ENCODE measurements at regions not wholly inside any gene's neighbourhood (a gene's known extent, or its start where the extent isn't known, plus 50 kb on each side); places are given as distances from the start of the nearest gene placed in this dataset.

DNA sequence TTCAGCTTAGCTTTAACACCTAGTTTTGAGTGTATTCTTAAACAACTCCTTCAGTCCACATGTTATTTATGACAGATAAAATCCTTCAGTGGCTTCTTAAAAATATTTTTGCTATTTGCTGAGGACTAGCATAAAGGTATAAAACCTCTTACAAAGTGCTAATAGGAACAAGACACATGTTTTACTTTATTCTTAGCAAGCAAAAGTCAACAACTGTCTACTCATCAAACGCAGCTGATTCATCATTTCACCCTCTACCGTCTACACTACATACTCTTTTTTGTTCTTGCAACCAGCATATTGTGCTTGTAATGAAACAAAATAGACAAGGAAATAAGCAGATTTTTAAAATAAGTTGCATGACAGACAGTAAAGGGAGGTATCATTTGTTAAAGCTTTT lies 319.7 kb downstream of the SNX13 start:
- TF ChIP-seq, protein P1, sequence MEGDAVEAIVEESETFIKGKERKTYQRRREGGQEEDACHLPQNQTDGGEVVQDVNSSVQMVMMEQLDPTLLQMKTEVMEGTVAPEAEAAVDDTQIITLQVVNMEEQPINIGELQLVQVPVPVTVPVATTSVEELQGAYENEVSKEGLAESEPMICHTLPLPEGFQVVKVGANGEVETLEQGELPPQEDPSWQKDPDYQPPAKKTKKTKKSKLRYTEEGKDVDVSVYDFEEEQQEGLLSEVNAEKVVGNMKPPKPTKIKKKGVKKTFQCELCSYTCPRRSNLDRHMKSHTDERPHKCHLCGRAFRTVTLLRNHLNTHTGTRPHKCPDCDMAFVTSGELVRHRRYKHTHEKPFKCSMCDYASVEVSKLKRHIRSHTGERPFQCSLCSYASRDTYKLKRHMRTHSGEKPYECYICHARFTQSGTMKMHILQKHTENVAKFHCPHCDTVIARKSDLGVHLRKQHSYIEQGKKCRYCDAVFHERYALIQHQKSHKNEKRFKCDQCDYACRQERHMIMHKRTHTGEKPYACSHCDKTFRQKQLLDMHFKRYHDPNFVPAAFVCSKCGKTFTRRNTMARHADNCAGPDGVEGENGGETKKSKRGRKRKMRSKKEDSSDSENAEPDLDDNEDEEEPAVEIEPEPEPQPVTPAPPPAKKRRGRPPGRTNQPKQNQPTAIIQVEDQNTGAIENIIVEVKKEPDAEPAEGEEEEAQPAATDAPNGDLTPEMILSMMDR (IDR thresholded peaks at IDR 0.05; ENCODE audit: insufficient read depth, low read length, poor library complexity, severe bottlenecking) = no peak
- TF ChIP-seq EZH2phosphoT487 (conservative IDR thresholded peaks at IDR 0.05; ENCODE audit: low read length) = no peak
- H3K4me2 ChIP-seq (ENCODE audit: low read depth, low read length, poor library complexity, severe bottlenecking) = no peak overlapping the region
- H2AFZ ChIP-seq (ENCODE audit: low read depth, low read length, severe bottlenecking) = no peak overlapping the region
- H3K9ac ChIP-seq (ENCODE audit: low read length) = no peak overlapping the region
- H3K27me3 ChIP-seq (ENCODE audit: low read length) = no peaks in the 10 kb centered on the region
- no peaks in the 10 kb centered on the region for H3K9me3 ChIP-seq (ENCODE audit: insufficient read depth, low read length)
- no peaks in the 10 kb centered on the region for H3K36me3 ChIP-seq (ENCODE audit: low read length)
- H4K20me1 ChIP-seq (ENCODE audit: low read depth, low read length) = no peaks in the 10 kb centered on the region
- no peaks in the 10 kb centered on the region for H3K79me2 ChIP-seq (ENCODE audit: insufficient read depth, low read length)
- H3K27ac ChIP-seq (ENCODE audit: low read depth, low read length) = no peak overlapping the region
- no peaks in the 10 kb centered on the region for H3F3A ChIP-seq (ENCODE audit: insufficient read depth)
- H3K4me3 ChIP-seq (ENCODE audit: insufficient read depth, low read length, poor library complexity, severe bottlenecking) = no peak overlapping the region
- no peaks in the 10 kb centered on the region for H3K9me2 ChIP-seq (replicated peaks; ENCODE audit: insufficient read depth, low read length)

GRCh38 chr7:17622451-17622850 lies 317.8 kb downstream of the SNX13 start:
- no peak overlapping the region for H2AFZ ChIP-seq (ENCODE audit: low read depth, low read length, severe bottlenecking)
- H3K9me2 ChIP-seq (replicated peaks; ENCODE audit: insufficient read depth, low read length) = no peaks in the 10 kb centered on the region
- no peaks in the 10 kb centered on the region for H3K36me3 ChIP-seq (ENCODE audit: low read length)
- H3K9me3 ChIP-seq (ENCODE audit: insufficient read depth, low read length) = no peaks in the 10 kb centered on the region
- no peak overlapping the region for H3K9ac ChIP-seq (ENCODE audit: low read length)
- TF ChIP-seq, protein P1 (IDR thresholded peaks at IDR 0.05; ENCODE audit: insufficient read depth, low read length, poor library complexity, severe bottlenecking) = no peak
- TF ChIP-seq EZH2phosphoT487 (conservative IDR thresholded peaks at IDR 0.05; ENCODE audit: low read length) = no peak
- no peaks in the 10 kb centered on the region for H4K20me1 ChIP-seq (ENCODE audit: low read depth, low read length)
- no peaks in the 10 kb centered on the region for H3F3A ChIP-seq (ENCODE audit: insufficient read depth)
- no peak overlapping the region for H3K27ac ChIP-seq (ENCODE audit: low read depth, low read length)
- H3K27me3 ChIP-seq (ENCODE audit: low read length) = no peaks in the 10 kb centered on the region
- H3K4me3 ChIP-seq (ENCODE audit: insufficient read depth, low read length, poor library complexity, severe bottlenecking) = no peak overlapping the region
- no peaks in the 10 kb centered on the region for H3K79me2 ChIP-seq (ENCODE audit: insufficient read depth, low read length)
- H3K4me2 ChIP-seq (ENCODE audit: low read depth, low read length, poor library complexity, severe bottlenecking) = no peak overlapping the region

DNA sequence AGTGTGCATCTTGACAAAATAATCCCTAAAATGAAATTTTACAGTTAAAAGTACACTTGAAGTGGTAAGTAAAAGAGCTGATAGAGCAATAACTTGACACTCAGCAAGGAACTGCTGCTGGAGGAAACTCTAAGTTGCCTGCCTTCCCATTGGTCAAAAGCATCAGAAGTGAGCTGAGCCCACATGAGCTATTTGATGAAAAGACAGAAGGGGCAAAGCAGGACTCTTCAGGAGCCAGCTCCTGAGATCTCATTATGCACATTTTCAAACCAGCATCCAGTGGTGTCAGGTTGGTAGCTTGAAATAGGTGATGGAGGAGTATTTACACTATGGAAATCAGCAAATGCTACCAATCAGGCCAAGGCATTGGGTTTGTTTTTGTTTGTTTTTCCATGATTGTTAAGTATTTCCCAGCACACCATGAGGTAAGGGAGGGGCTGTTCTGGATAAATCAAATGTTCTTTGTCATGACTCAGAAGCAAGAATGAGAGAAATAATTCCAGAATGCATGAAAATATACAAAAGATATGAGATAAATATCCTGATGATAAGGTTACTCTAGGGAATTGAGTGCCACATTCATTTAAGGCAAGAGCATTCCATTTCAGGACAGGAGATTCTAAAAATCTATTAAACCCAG lies 316.6 kb downstream of the SNX13 start:
- H4K20me1 ChIP-seq (ENCODE audit: low read depth, low read length) = no peaks in the 10 kb centered on the region
- H3F3A ChIP-seq (ENCODE audit: insufficient read depth) = no peaks in the 10 kb centered on the region
- H3K4me2 ChIP-seq (ENCODE audit: low read depth, low read length, poor library complexity, severe bottlenecking) = no peak overlapping the region
- no peaks in the 10 kb centered on the region for H3K79me2 ChIP-seq (ENCODE audit: insufficient read depth, low read length)
- no peak overlapping the region for H3K4me3 ChIP-seq (ENCODE audit: insufficient read depth, low read length, poor library complexity, severe bottlenecking)
- H3K9ac ChIP-seq (ENCODE audit: low read length) = no peak overlapping the region
- H3K36me3 ChIP-seq (ENCODE audit: low read length) = no peaks in the 10 kb centered on the region
- TF ChIP-seq EZH2phosphoT487 (conservative IDR thresholded peaks at IDR 0.05; ENCODE audit: low read length) = no peak
- TF ChIP-seq, protein P1 (IDR thresholded peaks at IDR 0.05; ENCODE audit: insufficient read depth, low read length, poor library complexity, severe bottlenecking) = no peak
- no peaks in the 10 kb centered on the region for H3K9me2 ChIP-seq (replicated peaks; ENCODE audit: insufficient read depth, low read length)
- no peak overlapping the region for H2AFZ ChIP-seq (ENCODE audit: low read depth, low read length, severe bottlenecking)
- H3K27me3 ChIP-seq (ENCODE audit: low read length) = no peaks in the 10 kb centered on the region
- no peaks in the 10 kb centered on the region for H3K9me3 ChIP-seq (ENCODE audit: insufficient read depth, low read length)
- no peak overlapping the region for H3K27ac ChIP-seq (ENCODE audit: low read depth, low read length)
